HG02970 (cell line): ENCODE measurements at regions not wholly inside any gene's neighbourhood (a gene's known extent, or its start where the extent isn't known, plus 50 kb on each side); places are given as distances from the start of the nearest gene placed in this dataset.
"Not testable (repeated sequence)": the region's sequence is repeated elsewhere in the genome, so short reads cannot be mapped to it uniquely, and the experiment has no call there.

Experiments
- ATAC-seq: cut with Tn5 transposase; IDR thresholded peaks from one replicate; pipeline ENCODE4 v1.9.1; 2021; ENCODE audit warnings: mild to moderate bottlenecking, moderate library complexity, moderate number of reproducible peaks; ENCODE audit not compliant: unreplicated experiment, low FRiP score

- ATAC-seq, result not testable (repeated sequence)
Measured at GRCh38 chr2:20112361-20112760, 60.9 kb upstream of the LAPTM4A start.

DNA sequence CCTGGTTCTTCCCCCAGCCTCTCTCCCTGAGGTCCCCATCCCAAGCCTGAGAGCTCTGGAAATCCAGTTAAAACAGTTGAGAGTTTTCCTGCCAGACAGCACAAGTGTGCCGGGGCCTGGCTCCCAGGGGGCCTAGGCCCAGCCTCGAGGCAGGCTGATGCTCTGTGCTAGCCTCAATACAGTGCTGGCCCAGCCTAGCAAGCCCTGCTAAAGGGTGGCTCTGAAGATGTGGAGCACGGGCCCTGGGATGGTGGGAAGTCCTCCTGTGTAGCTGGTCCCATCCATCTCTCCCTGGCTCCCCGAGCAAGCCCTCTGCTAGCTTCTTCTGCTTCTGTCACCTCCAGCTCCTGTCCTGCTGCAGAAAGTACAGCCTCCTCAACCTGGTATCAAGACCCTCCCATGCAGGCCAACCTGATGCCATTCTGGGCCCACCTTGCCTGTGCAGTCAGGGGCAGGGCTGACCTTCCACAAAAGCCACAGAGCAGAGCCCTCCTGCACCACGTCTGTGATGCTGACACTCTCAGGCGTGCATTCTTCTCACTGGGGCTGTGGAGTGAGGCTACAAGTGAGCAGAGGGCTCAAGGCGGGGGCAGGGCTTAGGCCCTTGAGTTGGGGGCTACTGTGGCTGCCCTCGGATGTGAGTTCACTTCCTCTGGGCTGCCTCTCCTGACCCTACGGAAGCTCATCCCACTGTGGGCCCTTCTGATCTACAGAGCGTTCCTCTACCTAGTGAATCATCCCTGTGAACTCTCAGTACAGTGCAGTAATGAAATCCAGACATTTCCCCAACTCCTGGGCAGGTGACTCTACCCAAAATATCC is 60.1 kb upstream of the LAPTM4A start:
- no peak for ATAC-seq

- ATAC-seq, result no peak
Measured at GRCh38 chr2:20110876-20111275, 59.4 kb upstream of the LAPTM4A start.

GRCh38 chr2:20110383-20110782 is 59.0 kb upstream of the LAPTM4A start:
- ATAC-seq, result no peak

DNA sequence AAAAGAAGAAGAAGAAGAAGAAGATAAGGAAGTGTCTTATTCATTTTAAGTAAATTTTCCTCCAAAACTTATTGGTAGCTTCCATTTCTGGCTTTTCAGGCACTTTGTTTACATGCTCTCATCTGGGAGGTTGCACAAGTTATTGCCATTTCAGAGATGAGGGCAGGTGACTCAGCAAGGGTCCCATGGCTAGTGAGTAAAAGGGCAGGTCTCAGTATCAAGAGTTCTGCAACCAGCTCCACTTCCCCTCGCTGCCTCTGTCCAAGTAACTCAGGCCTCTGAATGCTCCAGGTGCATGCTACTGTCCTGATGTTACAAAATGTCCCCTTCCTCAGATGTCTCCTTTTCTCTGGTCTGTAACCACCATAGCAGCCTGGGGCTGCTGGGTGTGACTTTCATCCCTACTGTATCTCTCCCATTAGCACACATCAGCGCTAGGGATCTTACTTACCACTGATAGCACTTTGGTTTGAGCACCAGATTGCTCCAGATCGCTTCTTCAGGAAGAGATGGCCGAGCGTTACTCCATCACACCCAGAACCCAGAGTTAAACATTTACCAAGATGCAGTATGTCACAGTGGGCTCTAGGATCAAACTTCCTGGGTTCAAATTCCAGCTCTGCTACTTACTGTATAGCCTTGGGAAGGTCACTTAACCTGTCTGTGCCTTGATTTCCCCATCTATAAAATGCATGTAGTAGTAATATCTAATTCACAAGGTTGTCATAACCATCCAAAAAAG is 57.4 kb upstream of the LAPTM4A start:
- ATAC-seq, result no peak

- no peak for ATAC-seq
Measured at GRCh38 chr2:20107776-20108175, 56.3 kb upstream of the LAPTM4A start.

GRCh38 chr2:20107352-20107751 is 55.9 kb upstream of the LAPTM4A start:
- no peak for ATAC-seq

DNA sequence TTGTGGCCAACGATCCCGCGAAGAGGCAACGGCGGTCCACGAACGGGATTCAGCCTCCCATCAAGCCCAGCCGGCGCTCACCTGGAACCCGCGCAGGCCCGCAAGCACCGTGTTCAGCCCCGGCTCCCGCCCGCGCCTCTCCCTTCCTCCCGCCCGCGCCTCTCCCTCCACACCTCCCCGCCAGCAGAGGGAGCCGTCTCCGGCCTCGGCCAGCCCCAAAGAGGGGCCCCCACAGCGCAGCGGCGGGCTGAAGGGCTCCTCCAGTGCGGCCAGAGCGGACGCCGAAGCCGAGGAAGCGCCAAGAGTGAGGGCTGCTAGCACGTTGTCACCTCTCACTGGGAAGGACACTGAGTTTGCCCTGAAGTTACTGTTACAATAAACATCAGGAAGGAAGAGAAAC is 55.3 kb upstream of the LAPTM4A start:
- ATAC-seq, result no peak

GRCh38 chr2:20104900-20105545 is 53.6 kb upstream of the LAPTM4A start:
- ATAC-seq, result no peak

- ATAC-seq, result no peak
Measured at GRCh38 chr2:20103530-20103929, 52.1 kb upstream of the LAPTM4A start.
